Right lobe of liver (tissue), 6 donors: ENCODE measurements at regions not wholly inside any gene's neighbourhood (a gene's known extent, or its start where the extent isn't known, plus 50 kb on each side); places are given as distances from the start of the nearest gene placed in this dataset.
"Not testable (repeated sequence)": the region's sequence is repeated elsewhere in the genome, so short reads cannot be mapped to it uniquely, and the experiment has no call there.

Experiments used
- ATAC-seq, 4 donors: fragments of 200-7000 bp; cut with Tn5 transposase; one replicate each; pipeline ENCODE4 v1.9.1; 2020; ENCODE audit warnings: mild to moderate bottlenecking in 4 of 4, moderate library complexity in 4 of 4
- DNase-seq, 3 donors: peaks; one replicate each; pipeline ENCODE4 v3.0.0-alpha.2; 2020
- H3K27ac ChIP-seq, 3 donors: fragments of 200-600 bp; one replicate each; pipeline ENCODE4 v1.8.0; 2022
- H3K27me3 ChIP-seq, 2 donors: fragments of 200-600 bp; one replicate each; pipeline ENCODE4 v1.8.0; 2022
- H3K36me3 ChIP-seq, 4 donors: fragments of 200-600 bp; sonication (generic) in 1 of 4; one replicate each; pipeline versions ENCODE4 v1.5.1 to v1.8.0; 2017 to 2022; ENCODE audit warnings: control low read depth in 1 of 4
- H3K4me1 ChIP-seq, 4 donors: fragments of 200-600 bp; sonication (generic) in 1 of 4; one replicate each; pipeline versions ENCODE4 v1.5.1 to v1.8.0; 2017 to 2022; ENCODE audit warnings: control low read depth in 1 of 4
- H3K4me3 ChIP-seq, 3 donors: fragments of 200-600 bp; one replicate each; pipeline ENCODE4 v1.8.0; 2022
- H3K9me3 ChIP-seq, 4 donors: fragments of 200-600 bp; sonication (generic) in 1 of 4; one replicate each; pipeline versions ENCODE4 v1.5.1 to v1.8.0; 2017 to 2022; ENCODE audit warnings: control low read depth in 1 of 4
- POLR2A ChIP-seq: fragments of 450-650 bp; IDR thresholded peaks from one replicate; pipeline ENCODE4 v1.6.1; 2017; ENCODE audit warnings: antibody characterized with exemption, mild to moderate bottlenecking
- WGBS: methylation state at CpG from one replicate; pipeline ENCODE4 v1.1.6; 2018; ENCODE audit warnings: low coverage, low lambda C conversion rate; ENCODE audit not compliant: insufficient coverage; ENCODE audit errors: missing lambda C conversion rate; 5-methylcytosine and 5-hydroxymethylcytosine counted together
- intact Hi-C, 2 donors: fragments of 100-400 bp; cut with DNase I; formaldehyde crosslinking; loops; one replicate each; pipeline versions ENCODE4 v1.11.2 to v1.14.1; 2022
- TF ChIP-seq, protein P1 (sequence below), 4 donors: fragments of 200-600 bp in 3 of 4; fragments of 450-650 bp in 1 of 4; IDR thresholded peaks; one replicate each; pipeline versions ENCODE4 v1.5.1 to v1.8.0; 2016 to 2022; ENCODE audit warnings: antibody characterized with exemption in 4 of 4, mild to moderate bottlenecking in 2 of 4
- donor health status: DM: no; HTN: yes; CAD: no.
- donor health status: DM: no; HTN: no; CAD: no.
- donor health status: DM: no; HTN: no; CAD: no.
- donor health status: DM: no; HTN: yes; CAD: no.
- donor health status: DM: no; HTN: yes; CAD: no.

DNA sequence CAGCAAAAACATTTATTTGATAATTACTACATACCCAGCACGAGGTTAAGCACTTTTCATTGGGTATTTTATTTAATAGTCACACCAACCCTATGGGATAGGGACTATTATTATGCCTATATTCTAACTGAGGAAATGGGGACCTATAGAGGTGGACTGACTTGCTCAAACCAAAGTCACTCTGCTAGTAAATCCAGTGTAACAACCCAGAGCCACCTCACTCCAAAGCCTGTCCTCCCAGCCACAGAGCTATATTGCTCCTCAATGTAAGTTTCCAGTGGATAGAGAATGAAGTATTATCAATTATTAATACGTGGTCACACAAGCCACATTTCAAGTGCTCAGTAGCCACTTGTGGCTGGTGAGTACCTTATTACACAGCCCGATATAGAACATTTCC lies 97.5 kb downstream of the RGS2 start:
- WGBS: 74% methylated on average over 3 of the region's 3 CpGs
- TF ChIP-seq, protein P1, sequence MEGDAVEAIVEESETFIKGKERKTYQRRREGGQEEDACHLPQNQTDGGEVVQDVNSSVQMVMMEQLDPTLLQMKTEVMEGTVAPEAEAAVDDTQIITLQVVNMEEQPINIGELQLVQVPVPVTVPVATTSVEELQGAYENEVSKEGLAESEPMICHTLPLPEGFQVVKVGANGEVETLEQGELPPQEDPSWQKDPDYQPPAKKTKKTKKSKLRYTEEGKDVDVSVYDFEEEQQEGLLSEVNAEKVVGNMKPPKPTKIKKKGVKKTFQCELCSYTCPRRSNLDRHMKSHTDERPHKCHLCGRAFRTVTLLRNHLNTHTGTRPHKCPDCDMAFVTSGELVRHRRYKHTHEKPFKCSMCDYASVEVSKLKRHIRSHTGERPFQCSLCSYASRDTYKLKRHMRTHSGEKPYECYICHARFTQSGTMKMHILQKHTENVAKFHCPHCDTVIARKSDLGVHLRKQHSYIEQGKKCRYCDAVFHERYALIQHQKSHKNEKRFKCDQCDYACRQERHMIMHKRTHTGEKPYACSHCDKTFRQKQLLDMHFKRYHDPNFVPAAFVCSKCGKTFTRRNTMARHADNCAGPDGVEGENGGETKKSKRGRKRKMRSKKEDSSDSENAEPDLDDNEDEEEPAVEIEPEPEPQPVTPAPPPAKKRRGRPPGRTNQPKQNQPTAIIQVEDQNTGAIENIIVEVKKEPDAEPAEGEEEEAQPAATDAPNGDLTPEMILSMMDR (IDR thresholded peaks at IDR 0.05): no peak
- no peak for TF ChIP-seq POLR2A
- Histone ChIP-seq H3K27me3 (no peaks in the 10 kb centered on the region), H3K4me1 (no peaks in the 10 kb centered on the region), H3K27ac (no peak overlapping the region), H3K36me3 (no peaks in the 10 kb centered on the region), H3K9me3 (no peaks in the 10 kb centered on the region), H3K4me3 (no peak overlapping the region)
- ATAC-seq: no peak
- DNase-seq: no peak
- intact Hi-C loops: no loop called here

DNA sequence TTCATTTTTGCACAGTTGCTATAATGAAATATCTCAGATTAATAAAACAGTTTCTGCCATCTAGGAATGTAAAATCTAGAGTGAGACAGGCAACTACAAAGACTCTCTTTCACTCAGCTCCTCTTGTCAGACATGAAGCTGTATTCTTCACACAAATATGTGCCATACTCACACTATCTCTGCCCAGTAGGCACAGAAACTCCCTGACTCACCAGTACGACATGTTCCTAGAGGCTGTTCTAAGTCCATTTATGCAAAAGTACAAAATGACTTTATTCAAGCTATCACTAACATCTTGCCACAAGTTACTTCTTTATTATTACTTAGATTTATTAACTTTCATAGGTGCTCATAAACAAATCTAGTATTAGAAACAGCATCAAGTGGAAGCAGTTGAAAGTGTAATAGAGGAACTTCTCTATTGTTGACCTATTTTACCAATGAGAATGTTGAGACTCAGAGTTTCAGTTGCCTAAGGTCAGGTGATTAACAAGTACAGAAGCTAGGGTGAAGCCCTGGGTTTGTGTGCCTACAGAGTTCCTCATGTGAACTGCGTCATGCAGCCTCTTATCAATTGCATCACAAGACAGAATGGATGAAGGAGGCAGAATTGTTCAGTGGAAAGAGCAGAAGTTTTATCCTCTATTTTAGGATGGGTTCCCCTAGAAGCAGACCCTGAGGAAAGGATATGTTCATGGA lies 98.9 kb downstream of the RGS2 start:
- peak in 2 of 4 donors; percentile 18 to 50 for ATAC-seq
- H3K27ac ChIP-seq: no peak overlapping the region

DNA sequence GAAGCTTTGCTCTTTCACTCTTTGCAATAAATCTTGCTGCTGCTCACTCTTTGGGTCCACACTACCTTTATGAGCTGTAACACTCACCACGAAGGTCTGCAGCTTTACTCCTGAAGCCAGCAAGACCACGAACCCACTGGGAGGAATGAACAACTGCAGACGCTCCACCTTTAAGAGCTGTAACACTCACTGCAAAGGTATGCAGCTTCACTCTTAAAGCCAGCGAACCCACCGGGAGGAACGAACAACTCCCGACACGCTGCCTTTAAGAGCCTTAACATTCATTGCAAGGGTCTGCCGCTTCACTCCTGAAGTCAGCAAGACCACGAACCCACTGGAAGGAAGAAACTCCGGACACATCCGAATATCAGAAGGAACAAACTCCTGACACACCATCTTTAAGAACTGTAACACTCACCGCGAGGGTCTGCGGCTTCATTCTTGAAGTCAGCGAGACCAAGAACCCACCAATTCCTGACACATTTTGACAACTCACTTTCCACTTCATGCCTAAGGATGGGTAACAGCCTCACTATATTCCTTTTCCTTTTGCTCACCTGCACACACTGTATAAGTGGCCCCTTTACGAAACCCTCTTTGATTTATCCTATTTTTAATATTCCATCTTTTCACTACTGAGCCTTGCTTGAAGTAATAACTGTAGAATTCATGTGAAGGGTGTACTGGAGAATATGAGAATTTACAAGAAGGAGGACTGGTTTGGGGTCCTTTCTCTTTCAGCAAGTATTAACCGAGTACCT lies 103.2 kb downstream of the RGS2 start:
- ATAC-seq, H3K36me3 ChIP-seq, H3K4me1 ChIP-seq, intact Hi-C loops, H3K4me3 ChIP-seq, H3K9me3 ChIP-seq, H3K27ac ChIP-seq, H3K27me3 ChIP-seq, DNase-seq: not testable (repeated sequence)
- WGBS: 94% methylated on average over 16 of the region's 18 CpGs

More for the DNA sequence above, 98.9 kb downstream of the RGS2 start:
- H3K27me3 ChIP-seq: no peaks in the 10 kb centered on the region
- H3K4me3 ChIP-seq: no peak overlapping the region
- WGBS: 82% methylated on average over 2 of the region's 2 CpGs
- no peaks in the 10 kb centered on the region for H3K9me3 ChIP-seq
- H3K36me3 ChIP-seq: no peaks in the 10 kb centered on the region
- no peak for DNase-seq
- TF ChIP-seq POLR2A: no peak
- TF ChIP-seq, protein P1 (IDR thresholded peaks at IDR 0.05): no peak
- intact Hi-C loops: no loop called here
- H3K4me1 ChIP-seq: no peaks in the 10 kb centered on the region

DNA sequence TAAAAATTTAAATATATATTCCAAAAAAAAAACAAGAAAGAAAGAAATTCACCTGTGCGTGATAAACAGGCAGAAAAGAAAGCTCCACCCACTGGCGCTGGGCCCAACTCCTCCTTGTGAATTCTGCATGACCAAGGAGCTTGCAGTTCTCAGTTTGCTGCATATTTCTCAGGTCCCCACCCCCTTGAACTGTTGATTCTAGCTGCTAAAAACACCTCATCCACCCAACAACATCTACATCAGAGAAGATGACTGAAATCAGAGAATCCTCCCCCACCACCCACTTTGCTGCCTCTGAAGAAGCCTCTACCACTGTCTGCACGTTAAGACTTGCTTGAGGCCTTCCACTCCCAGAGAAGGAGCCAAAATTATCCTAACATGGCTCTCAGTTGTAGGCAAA lies 104.8 kb downstream of the RGS2 start:
- no peak overlapping the region for H3K4me3 ChIP-seq
- H3K4me1 ChIP-seq: no peaks in the 10 kb centered on the region
- H3K36me3 ChIP-seq: no peaks in the 10 kb centered on the region
- TF ChIP-seq, protein P1 (IDR thresholded peaks at IDR 0.05): no peak
- TF ChIP-seq POLR2A: no peak
- H3K27me3 ChIP-seq: no peaks in the 10 kb centered on the region
- intact Hi-C loops: no loop called here
- H3K9me3 ChIP-seq: no peaks in the 10 kb centered on the region
- DNase-seq (no peak), ATAC-seq (no peak)
- 67% methylated on average over 3 of the region's 3 CpGs for WGBS
- H3K27ac ChIP-seq: no peak overlapping the region

DNA sequence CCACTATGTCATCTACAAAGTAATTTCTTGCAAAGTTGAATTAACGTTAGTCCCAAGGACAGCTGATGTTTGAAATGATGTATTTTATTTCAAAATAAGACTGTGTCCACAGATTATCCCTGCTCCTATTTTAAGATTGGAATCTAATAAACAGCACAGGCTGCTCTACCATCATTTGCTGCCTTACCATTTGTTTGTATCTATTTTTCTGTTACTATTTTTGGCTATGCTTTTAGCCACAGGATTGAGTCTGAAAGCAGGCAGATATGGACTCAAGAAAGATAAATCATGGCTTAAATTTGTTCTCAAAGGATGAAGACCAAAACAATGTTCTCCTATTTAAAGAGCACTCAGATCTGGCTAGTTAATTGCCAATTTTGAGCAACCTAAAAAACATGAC lies 105.3 kb downstream of the RGS2 start:
- TF ChIP-seq, protein P1 (IDR thresholded peaks at IDR 0.05): no peak
- TF ChIP-seq POLR2A: no peak
- ATAC-seq (no peak), DNase-seq (no peak)
- H3K27ac ChIP-seq: no peak overlapping the region
- no peaks in the 10 kb centered on the region for H3K27me3 ChIP-seq
- no peak overlapping the region for H3K4me3 ChIP-seq
- no peaks in the 10 kb centered on the region for H3K9me3 ChIP-seq
- no peaks in the 10 kb centered on the region for H3K36me3 ChIP-seq
- 50% methylated on average over 1 of the region's 1 CpG for WGBS
- intact Hi-C loops: no loop called here
- no peaks in the 10 kb centered on the region for H3K4me1 ChIP-seq
